ENCODE measurements at regions not wholly inside any gene's neighbourhood (a gene's known extent, or its start where the extent isn't known, plus 50 kb on each side); places are given as distances from the start of the nearest gene placed in this dataset.

DNA sequence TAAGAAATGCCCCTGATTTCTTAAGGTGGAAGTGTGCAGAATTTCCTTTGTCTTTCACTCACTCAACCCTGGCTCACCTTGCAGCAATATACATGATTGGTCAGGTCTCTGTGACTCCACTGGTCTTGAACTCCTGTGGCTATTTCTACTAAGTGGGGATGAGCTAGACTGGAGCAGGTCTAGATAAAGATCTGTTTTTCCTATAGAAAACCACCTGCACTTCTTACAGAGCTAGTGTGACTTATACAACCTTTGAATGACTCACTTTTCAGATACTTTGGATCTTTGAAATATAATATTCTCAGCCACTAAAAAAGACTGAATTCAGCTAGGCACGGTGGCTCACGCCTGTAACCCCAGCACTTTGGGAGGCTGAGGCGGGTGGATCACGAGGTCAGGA lies 98.5 kb upstream of the KCTD1 start:
- H4K20me1 ChIP-seq (ENCODE audit: insufficient read depth, low read length), result no peaks in the 10 kb centered on the region
- H2AFZ ChIP-seq (ENCODE audit: low read length), result no peak overlapping the region
- peaks cover 18% of the 10 kb centered on the region for H3K27me3 ChIP-seq (ENCODE audit: insufficient read depth, low read length)

DNA sequence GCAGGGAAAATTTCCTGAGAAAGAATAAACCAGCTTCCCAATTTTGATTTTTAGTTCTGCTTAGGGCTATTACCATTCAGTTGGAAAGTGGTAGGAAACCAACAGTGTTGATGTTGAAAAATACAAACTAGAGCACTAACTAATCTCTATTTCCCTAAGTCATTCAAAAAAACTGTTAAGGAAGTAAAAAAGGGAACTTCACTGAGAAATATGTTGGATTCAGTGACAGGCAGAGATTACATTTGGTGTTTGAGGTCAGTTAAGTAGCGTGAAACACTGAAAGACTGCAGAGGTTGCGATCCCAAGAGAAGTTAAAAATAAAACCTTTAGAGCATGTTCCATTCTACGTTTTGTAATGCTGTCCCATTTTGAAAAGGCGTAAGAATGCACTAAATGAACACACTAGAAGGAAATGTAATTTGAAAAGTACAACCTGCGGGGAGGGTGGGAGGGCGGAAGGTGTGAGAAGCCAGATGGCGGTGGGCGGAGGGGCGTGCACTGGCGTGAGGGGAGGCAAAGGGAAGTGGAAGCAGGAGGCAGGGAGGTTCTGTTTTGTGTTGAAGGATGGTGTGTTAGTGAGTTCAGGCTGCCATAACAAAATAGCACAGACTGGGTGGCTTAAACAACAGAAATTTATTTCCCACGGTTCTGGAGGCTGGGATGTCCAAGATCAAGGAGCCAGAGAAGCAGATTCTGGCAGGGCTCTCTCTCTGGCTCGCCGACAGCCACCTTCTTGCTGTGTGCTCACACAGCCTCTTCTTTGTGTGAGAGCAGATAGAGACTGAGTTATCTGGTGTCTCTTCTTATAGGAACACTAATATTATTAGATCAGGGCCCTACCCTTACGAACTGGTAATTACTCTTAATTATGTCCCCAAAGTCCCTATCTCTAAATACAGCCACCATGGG lies 94.3 kb upstream of the KCTD1 start:
- no peak overlapping the region for H3K4me3 ChIP-seq (ENCODE audit: insufficient read depth, low read length)
- H4K20me1 ChIP-seq (ENCODE audit: insufficient read depth, low read length), result no peaks in the 10 kb centered on the region
- no peaks in the 10 kb centered on the region for H3K36me3 ChIP-seq (ENCODE audit: insufficient read depth, low read length)
- H2AFZ ChIP-seq (ENCODE audit: low read length), result no peak overlapping the region
- H3K4me2 ChIP-seq (ENCODE audit: insufficient read depth, low read length), result no peak overlapping the region
- no peaks in the 10 kb centered on the region for H3K9me3 ChIP-seq (ENCODE audit: low read depth, low read length)
- DNase-seq (ENCODE audit: insufficient read length, low spot score, missing footprints), result no peak
- TF ChIP-seq CTCF (IDR thresholded peaks at IDR 0.05; ENCODE audit: extremely low read depth, low read depth, low read length), result no peak
- no peaks in the 10 kb centered on the region for H3K79me2 ChIP-seq (ENCODE audit: insufficient read depth, low read length)
- no peak overlapping the region for H3K27ac ChIP-seq (ENCODE audit: low read depth, low read length)
- H3K27me3 ChIP-seq (ENCODE audit: insufficient read depth, low read length), result no peaks in the 10 kb centered on the region
- no peaks in the 10 kb centered on the region for H3K4me1 ChIP-seq (ENCODE audit: insufficient read depth, low read length)

More for the DNA sequence above, 98.5 kb upstream of the KCTD1 start:
- Histone ChIP-seq H3K4me3 (ENCODE audit: insufficient read depth, low read length) (no peak overlapping the region), H3K9me3 (ENCODE audit: low read depth, low read length) (no peaks in the 10 kb centered on the region), H3K4me1 (ENCODE audit: insufficient read depth, low read length) (no peaks in the 10 kb centered on the region), H3K27ac (ENCODE audit: low read depth, low read length) (no peak overlapping the region), H3K36me3 (ENCODE audit: insufficient read depth, low read length) (no peaks in the 10 kb centered on the region), H3K79me2 (ENCODE audit: insufficient read depth, low read length) (no peaks in the 10 kb centered on the region), H3K4me2 (ENCODE audit: insufficient read depth, low read length) (no peak overlapping the region)
- DNase-seq (ENCODE audit: insufficient read length, low spot score, missing footprints), result no peak
- TF ChIP-seq CTCF (IDR thresholded peaks at IDR 0.05; ENCODE audit: extremely low read depth, low read depth, low read length), result no peak

GRCh38 chr18:26640541-26640940 lies 92.2 kb upstream of the KCTD1 start:
- DNase-seq (ENCODE audit: insufficient read length, low spot score, missing footprints), result no peak
- no peaks in the 10 kb centered on the region for H4K20me1 ChIP-seq (ENCODE audit: insufficient read depth, low read length)
- H2AFZ ChIP-seq (ENCODE audit: low read length), result no peak overlapping the region
- H3K27me3 ChIP-seq (ENCODE audit: insufficient read depth, low read length), result peaks cover 5% of the 10 kb centered on the region
- H3K36me3 ChIP-seq (ENCODE audit: insufficient read depth, low read length), result no peaks in the 10 kb centered on the region
- no peaks in the 10 kb centered on the region for H3K4me1 ChIP-seq (ENCODE audit: insufficient read depth, low read length)
- no peak overlapping the region for H3K27ac ChIP-seq (ENCODE audit: low read depth, low read length)
- no peak overlapping the region for H3K4me3 ChIP-seq (ENCODE audit: insufficient read depth, low read length)
- no peak overlapping the region for H3K4me2 ChIP-seq (ENCODE audit: insufficient read depth, low read length)
- no peaks in the 10 kb centered on the region for H3K9me3 ChIP-seq (ENCODE audit: low read depth, low read length)
- no peaks in the 10 kb centered on the region for H3K79me2 ChIP-seq (ENCODE audit: insufficient read depth, low read length)
- no peak for TF ChIP-seq CTCF (IDR thresholded peaks at IDR 0.05; ENCODE audit: extremely low read depth, low read depth, low read length)

- Histone ChIP-seq H3K4me1 (ENCODE audit: insufficient read depth, low read length) (no peaks in the 10 kb centered on the region), H3K4me2 (ENCODE audit: insufficient read depth, low read length) (no peak overlapping the region), H3K36me3 (ENCODE audit: insufficient read depth, low read length) (no peaks in the 10 kb centered on the region), H3K4me3 (ENCODE audit: insufficient read depth, low read length) (no peak overlapping the region), H3K79me2 (ENCODE audit: insufficient read depth, low read length) (no peaks in the 10 kb centered on the region), H3K27me3 (ENCODE audit: insufficient read depth, low read length) (peaks cover 5% of the 10 kb centered on the region), H2AFZ (ENCODE audit: low read length) (no peak overlapping the region), H3K9me3 (ENCODE audit: low read depth, low read length) (no peaks in the 10 kb centered on the region), H4K20me1 (ENCODE audit: insufficient read depth, low read length) (no peaks in the 10 kb centered on the region), H3K27ac (ENCODE audit: low read depth, low read length) (no peak overlapping the region)
- no peak for TF ChIP-seq CTCF (IDR thresholded peaks at IDR 0.05; ENCODE audit: extremely low read depth, low read depth, low read length)
- no peak for DNase-seq (ENCODE audit: insufficient read length, low spot score, missing footprints)
These were observed 90.8 kb upstream of the KCTD1 start for GRCh38 chr18:26639149-26639548.

All from osteoblast (primary cell).